SK-N-SH (cell line): ENCODE measurements at regions not wholly inside any gene's neighbourhood (a gene's known extent, or its start where the extent isn't known, plus 50 kb on each side); places are given as distances from the start of the nearest gene placed in this dataset.

ENCODE experiments used
- CTCF ChIA-PET: fragments of 300-600, 350-600 bp; formaldehyde crosslinking; extraction: SDS; loops from one replicate; lab custom pipeline; 2021; lab: Yijun Ruan, JAX
- POLR2A ChIA-PET: fragments of 350-600 bp; sonication (Branson Sonifier 250); formaldehyde crosslinking; extraction: SDS; loops from one replicate; lab custom pipeline; 2020; ENCODE audit warnings: antibody characterized with exemption, inconsistent platforms; lab: Yijun Ruan, JAX
- DNase-seq: peaks from one replicate; pipeline ENCODE4 v3.0.0; 2012
- H2AFZ ChIP-seq: fragments of 200-600 bp; sonication (generic); 2 replicates; pipeline ENCODE4 v1.8.1; 2016; ENCODE audit warnings: antibody characterized with exemption, mild to moderate bottlenecking, low read depth
- H3F3A ChIP-seq: fragments of 200-600 bp; sonication (generic); replicated peaks from 2 replicates; pipeline ENCODE3; 2016; ENCODE audit warnings: antibody characterized with exemption, mild to moderate bottlenecking; ENCODE audit not compliant: insufficient read depth
- H3K27ac ChIP-seq, 2 experiments: fragments of 200-500 bp in 1 of 2; fragments of 200-600 bp in 1 of 2; sonication (Bioruptor generic) in 1 of 2; sonication (generic), shearing (Covaris generic) in 1 of 2; 2 replicates each; pipeline versions ENCODE4 v1.5.1 to v1.6.1; 2014 to 2016; ENCODE audit warnings: low read depth in 2 of 2, inconsistent platforms in 1 of 2, low read length in 1 of 2, mild to moderate bottlenecking in 1 of 2, mixed read lengths in 1 of 2
- H3K27me3 ChIP-seq: fragments of 200-600 bp; sonication (generic), shearing (Covaris generic); 2 replicates; pipeline ENCODE4 v1.6.1; 2016; ENCODE audit warnings: mixed run types; ENCODE audit not compliant: insufficient read depth
- H3K36me3 ChIP-seq, 2 experiments: fragments of 200-500 bp in 1 of 2; fragments of 200-600 bp in 1 of 2; sonication (Bioruptor generic) in 1 of 2; sonication (generic) in 1 of 2; replicated peaks in 1 of 2; 2 replicates each; pipeline versions ENCODE3 to v1.5.1; 2014 to 2016; ENCODE audit warnings: low read length in 1 of 2, mild to moderate bottlenecking in 1 of 2; ENCODE audit not compliant: insufficient read depth in 2 of 2, control insufficient read depth in 1 of 2
- H3K4me1 ChIP-seq, 2 experiments: fragments of 200-500 bp in 1 of 2; fragments of 200-600 bp in 1 of 2; sonication (Bioruptor generic) in 1 of 2; sonication (generic), shearing (Covaris generic) in 1 of 2; 2 replicates each; pipeline versions ENCODE4 v1.5.1 to v1.6.1; 2014 to 2016; ENCODE audit warnings: low read depth in 1 of 2, low read length in 1 of 2, mixed run types in 1 of 2; ENCODE audit not compliant: insufficient read depth in 2 of 2, control insufficient read depth in 1 of 2
- H3K4me2 ChIP-seq: fragments of 200-600 bp; sonication (generic), shearing (Covaris generic); 2 replicates; pipeline ENCODE4 v1.6.1; 2017; ENCODE audit warnings: mixed run types
- H3K4me3 ChIP-seq, 2 experiments: fragments of 200-500 bp in 1 of 2; fragments of 200-600 bp in 1 of 2; sonication (Bioruptor generic) in 1 of 2; sonication (generic), shearing (Covaris generic) in 1 of 2; 2 replicates each; pipeline versions ENCODE4 v1.5.1 to v1.8.1; 2014 to 2016; ENCODE audit warnings: low read depth in 2 of 2, inconsistent platforms in 1 of 2, low read length in 1 of 2, mild to moderate bottlenecking in 1 of 2, mixed read lengths in 1 of 2, moderate library complexity in 1 of 2
- H3K79me2 ChIP-seq: fragments of 200-600 bp; sonication (generic); 2 replicates; pipeline ENCODE4 v1.8.1; 2017; ENCODE audit warnings: mild to moderate bottlenecking; ENCODE audit not compliant: insufficient read depth
- H3K9ac ChIP-seq: fragments of 200-600 bp; sonication (generic); 2 replicates; pipeline ENCODE4 v1.6.1; 2017; ENCODE audit warnings: mixed run types
- H3K9me2 ChIP-seq: fragments of 200-600 bp; sonication (generic); 2 replicates; pipeline ENCODE4 v1.6.1; 2017; ENCODE audit warnings: mixed run types
- H3K9me3 ChIP-seq: fragments of 200-600 bp; sonication (generic); 2 replicates; pipeline ENCODE4 v1.6.1; 2017; ENCODE audit warnings: mixed run types, mild to moderate bottlenecking, moderate library complexity
- H4K20me1 ChIP-seq: fragments of 200-600 bp; sonication (generic); 2 replicates; pipeline ENCODE4 v1.6.1; 2017; ENCODE audit warnings: mild to moderate bottlenecking, mixed run types; ENCODE audit not compliant: insufficient read depth
- CHD2 ChIP-seq: fragments of 150-350 bp; IDR thresholded peaks from 2 replicates; pipeline ENCODE4 v1.6.1; 2018; ENCODE audit warnings: low read length; ENCODE audit not compliant: partially characterized antibody
- CTCF ChIP-seq: fragments of 200-600 bp; sonication (generic); IDR thresholded peaks from 2 replicates; pipeline ENCODE4 v1.6.1; 2017; ENCODE audit warnings: antibody characterized with exemption, mild to moderate bottlenecking, moderate library complexity
- ELF1 ChIP-seq: IDR thresholded peaks from 2 replicates; pipeline ENCODE4 v1.4.0; 2012
- FOSL2 ChIP-seq: IDR thresholded peaks from 2 replicates; pipeline ENCODE4 v1.4.0; 2012; ENCODE audit warnings: low read depth, mild to moderate bottlenecking, moderate library complexity, borderline replicate concordance
- GABPA ChIP-seq: IDR thresholded peaks from 2 replicates; pipeline ENCODE4 v1.4.0; 2012; ENCODE audit warnings: low read depth, mild to moderate bottlenecking
- GATA2 ChIP-seq: sonication (generic); formaldehyde crosslinking; IDR thresholded peaks from 2 replicates; pipeline ENCODE4 v1.5.0; 2020; ENCODE audit warnings: mild to moderate bottlenecking, missing genetic modification reagents
- MAX ChIP-seq: IDR thresholded peaks from 2 replicates; pipeline ENCODE4 v1.4.0; 2012; ENCODE audit warnings: low read depth
- MXI1 ChIP-seq: IDR thresholded peaks from 2 replicates; pipeline ENCODE4 v1.6.1; 2012; ENCODE audit warnings: mild to moderate bottlenecking, low read depth, low read length, improper control_type of control experiment
- NFIC ChIP-seq: IDR thresholded peaks from 2 replicates; pipeline ENCODE4 v1.4.0; 2012; ENCODE audit warnings: borderline replicate concordance
- REST ChIP-seq: IDR thresholded peaks from 2 replicates; pipeline ENCODE4 v1.6.1; 2012; ENCODE audit warnings: mild to moderate bottlenecking, low read depth, low read length, moderate library complexity
- RXRA ChIP-seq: IDR thresholded peaks from 2 replicates; pipeline ENCODE4 v1.4.0; 2012; ENCODE audit warnings: low read depth, mild to moderate bottlenecking, borderline replicate concordance
- SMC3 ChIP-seq: IDR thresholded peaks from 2 replicates; pipeline ENCODE4 v1.6.1; 2012; ENCODE audit warnings: low read depth, low read length, improper control_type of control experiment
- TAF1 ChIP-seq: IDR thresholded peaks from 2 replicates; pipeline ENCODE4 v1.6.1; 2012; ENCODE audit warnings: low read depth, mild to moderate bottlenecking, low read length, moderate library complexity, borderline replicate concordance
- TEAD4 ChIP-seq: IDR thresholded peaks from 2 replicates; pipeline ENCODE4 v1.4.0; 2012; ENCODE audit warnings: mild to moderate bottlenecking, borderline replicate concordance; ENCODE audit not compliant: insufficient read depth
- WGBS: methylation state at CpG from one replicate; pipeline ENCODE4 v1.1.6; 2017; ENCODE audit warnings: low lambda C conversion rate; 5-methylcytosine and 5-hydroxymethylcytosine counted together

- TF ChIP-seq REST, result no peak
- TF ChIP-seq, all 33 proteins: peak for 0
Observed at GRCh38 chr17:77437747-77438146, 297.0 kb downstream of the SEC14L1 start (continued).

- Histone ChIP-seq H3K4me2 (no peak overlapping the region), H3K9ac (no peak overlapping the region)
- TF ChIP-seq NFIC (no peak), TEAD4 (no peak), SMC3 (no peak), CHD2 (no peak), CTCF (no peak), REST (no peak), GATA2 (CRISPR knock-in tag) (no peak), RXRA (no peak), FOSL2 (no peak), MAX (no peak), GABPA (no peak), TAF1 (no peak), MXI1 (no peak), ELF1 (no peak)
- TF ChIP-seq, all 33 proteins: peak for 0
- peaks cover 0 to 10% of the 10 kb centered on the region in 2 experiments for H3K36me3 ChIP-seq
- no peaks in the 10 kb centered on the region for H3K9me3 ChIP-seq
- peaks cover 80% of the 10 kb centered on the region for H3K79me2 ChIP-seq
- no peak overlapping the region for H2AFZ ChIP-seq
- CTCF ChIA-PET, result interaction anchor here (1.5 to 29.4 kb wide), 6 partner anchors 9 to 107 kb away, joined by 3 to 566 read pairs (median 54); no protein-coding TSS in a partner anchor
- 96% methylated on average over 14 of the region's 14 CpGs for WGBS
- H3K4me1 ChIP-seq, result peaks cover 60 to 77% of the 10 kb centered on the region in 2 experiments
- H3F3A ChIP-seq, result no peaks in the 10 kb centered on the region
- H3K27me3 ChIP-seq, result no peaks in the 10 kb centered on the region
- no peaks in the 10 kb centered on the region for H3K9me2 ChIP-seq
- no peak overlapping the region for H3K4me3 ChIP-seq
- peak overlapping the region in 1 of 2 experiments; percentile 23; a peak in 1 of 4 replicates for H3K27ac ChIP-seq
- POLR2A ChIA-PET, result no interaction called here
- no peak for DNase-seq
- peaks cover 61% of the 10 kb centered on the region for H4K20me1 ChIP-seq
Observed at GRCh38 chr17:77438241-77439188, 297.7 kb downstream of the SEC14L1 start.
